Activated T-helper 1 cell treated with Interleukin-2 at 50 U/mL for 16 hours (primary cell): ENCODE measurements at regions not wholly inside any gene's neighbourhood (a gene's known extent, or its start where the extent isn't known, plus 50 kb on each side); places are given as distances from the start of the nearest gene placed in this dataset.

Experiments
- DNase-seq: peaks from one replicate; pipeline ENCODE4 v3.0.0-alpha.2; 2020; ENCODE audit warnings: low read depth

GRCh38 chr11:127640561-127641451 is 640.2 kb upstream of the KIRREL3 start:
- DNase-seq: no peak

- DNase-seq: no peak
Measured at GRCh38 chr11:127639916-127640315, 639.3 kb upstream of the KIRREL3 start.

- DNase-seq: no peak
Measured at GRCh38 chr11:127632976-127633680, 632.6 kb upstream of the KIRREL3 start.

GRCh38 chr11:127632546-127632945 is 632.0 kb upstream of the KIRREL3 start:
- no peak for DNase-seq

DNA sequence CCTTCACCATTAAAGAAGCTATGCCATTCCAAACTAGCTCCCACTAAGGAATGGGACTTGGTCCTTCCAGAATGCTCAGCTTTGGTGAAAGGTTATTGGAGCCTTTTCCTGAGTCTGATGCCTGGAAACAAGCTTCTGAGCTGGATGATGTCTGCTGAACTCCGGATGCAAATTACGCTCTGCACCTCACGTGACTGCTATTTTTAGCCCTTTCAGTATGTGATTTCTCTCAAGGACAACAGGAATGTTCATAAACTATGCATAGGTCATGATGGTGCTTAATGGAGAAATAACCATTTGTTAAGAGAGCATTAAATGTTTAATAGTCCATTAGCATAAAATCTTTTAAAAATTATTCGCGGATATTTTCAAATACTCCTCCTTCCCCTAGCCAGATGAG is 631.4 kb upstream of the KIRREL3 start:
- no peak for DNase-seq

- no peak for DNase-seq
Measured at GRCh38 chr11:127629200-127629599, 628.6 kb upstream of the KIRREL3 start.

GRCh38 chr11:127628458-127628785 is 627.9 kb upstream of the KIRREL3 start:
- DNase-seq: no peak

GRCh38 chr11:127627629-127628457 is 627.3 kb upstream of the KIRREL3 start:
- no peak for DNase-seq

DNA sequence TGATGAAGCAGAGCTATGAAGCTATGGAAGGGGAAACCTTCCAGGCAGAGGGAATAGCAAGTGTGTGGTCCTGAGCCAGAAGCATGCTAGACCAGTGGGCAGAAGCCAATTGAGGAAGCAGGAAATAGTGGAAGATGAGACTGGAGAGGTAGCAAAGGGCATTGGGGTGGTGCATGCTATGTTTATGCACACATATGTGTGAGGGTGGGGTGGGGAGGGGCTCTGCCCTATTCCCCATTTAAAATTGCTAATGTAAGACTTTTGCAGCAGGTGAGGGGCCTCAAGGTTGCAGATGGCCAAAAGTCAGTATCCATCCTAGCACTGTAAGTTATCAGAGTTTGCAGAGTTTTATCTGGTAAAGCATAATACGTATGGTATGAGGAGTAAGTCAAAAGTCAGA is 626.6 kb upstream of the KIRREL3 start:
- no peak for DNase-seq

- no peak for DNase-seq
Measured at GRCh38 chr11:127625402-127625801, 624.8 kb upstream of the KIRREL3 start.

GRCh38 chr11:127624306-127624856 is 623.8 kb upstream of the KIRREL3 start:
- DNase-seq: no peak

GRCh38 chr11:127622686-127623085 is 622.1 kb upstream of the KIRREL3 start:
- no peak for DNase-seq

GRCh38 chr11:127620671-127621070 is 620.1 kb upstream of the KIRREL3 start:
- DNase-seq: no peak

GRCh38 chr11:127619946-127620345 is 619.4 kb upstream of the KIRREL3 start:
- no peak for DNase-seq

DNA sequence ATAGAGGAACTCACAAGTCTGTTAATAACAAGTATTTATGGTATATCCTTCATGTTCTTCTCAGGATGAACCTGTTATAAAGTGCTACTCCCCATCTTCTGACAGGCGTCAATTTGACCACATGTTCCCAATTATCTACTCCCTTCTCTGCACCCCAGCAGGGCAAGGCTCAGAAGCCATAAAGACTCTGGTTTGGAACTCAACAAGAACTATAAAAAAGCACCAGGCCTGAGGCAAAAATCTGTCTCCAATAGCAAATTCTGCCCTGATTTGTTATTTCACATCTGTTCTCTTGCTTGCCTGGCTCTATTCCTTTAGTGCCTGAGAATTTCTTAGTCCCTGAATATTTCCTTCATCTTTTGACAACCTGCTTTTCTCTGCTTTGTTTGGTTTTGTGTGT is 618.2 kb upstream of the KIRREL3 start:
- DNase-seq: no peak

GRCh38 chr11:127616158-127616557 is 615.6 kb upstream of the KIRREL3 start:
- no peak for DNase-seq

DNA sequence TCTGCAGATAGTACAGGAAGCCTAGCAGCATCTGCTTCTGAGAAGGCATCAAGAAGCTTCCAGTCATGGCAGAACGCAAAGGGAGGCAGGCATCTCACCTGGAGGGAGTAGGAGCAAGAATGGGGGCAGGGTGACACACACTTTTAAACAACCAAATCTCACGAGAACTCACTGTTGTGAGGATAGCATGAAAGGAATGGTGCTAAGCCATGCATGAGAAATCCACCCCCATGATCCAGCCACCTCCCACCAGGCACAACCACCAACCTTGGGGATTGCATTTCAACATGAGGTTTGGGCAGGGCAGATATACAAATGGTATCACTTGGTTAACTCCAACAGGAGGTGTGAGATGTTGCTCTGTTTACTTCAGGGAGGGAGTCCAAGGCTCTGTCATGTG is 612.0 kb upstream of the KIRREL3 start:
- no peak for DNase-seq

- DNase-seq: no peak
Measured at GRCh38 chr11:127609025-127609773, 608.6 kb upstream of the KIRREL3 start.

DNA sequence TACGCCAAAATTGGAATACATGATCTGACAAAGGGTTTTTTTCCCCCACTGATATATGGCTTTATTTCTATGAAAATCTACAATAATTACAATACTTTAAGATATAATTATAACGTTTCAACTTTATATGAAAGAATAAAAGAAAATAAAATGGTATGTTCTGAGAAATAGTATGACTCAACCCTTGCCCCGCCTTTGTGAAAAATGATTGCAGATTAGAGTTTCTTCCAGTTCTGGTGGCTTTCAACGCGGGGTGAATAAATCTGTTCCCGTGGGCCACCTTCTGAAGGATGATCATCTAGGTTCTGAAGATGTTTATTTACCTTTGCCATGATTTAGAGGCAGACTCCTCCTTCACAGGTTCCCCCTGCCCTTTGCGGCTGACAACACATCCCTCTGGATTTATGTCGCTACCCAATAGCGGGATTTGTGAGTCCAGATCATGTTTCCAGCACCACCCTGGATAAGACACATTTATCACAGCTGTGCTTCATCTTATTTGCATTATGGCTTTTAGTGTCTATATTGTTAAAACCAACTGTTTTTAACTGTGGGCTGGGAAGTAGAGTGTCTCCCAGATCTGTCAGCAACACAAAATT is 607.0 kb upstream of the KIRREL3 start:
- no peak for DNase-seq

- DNase-seq: no peak
Measured at GRCh38 chr11:127601578-127601977, 601.0 kb upstream of the KIRREL3 start.

DNA sequence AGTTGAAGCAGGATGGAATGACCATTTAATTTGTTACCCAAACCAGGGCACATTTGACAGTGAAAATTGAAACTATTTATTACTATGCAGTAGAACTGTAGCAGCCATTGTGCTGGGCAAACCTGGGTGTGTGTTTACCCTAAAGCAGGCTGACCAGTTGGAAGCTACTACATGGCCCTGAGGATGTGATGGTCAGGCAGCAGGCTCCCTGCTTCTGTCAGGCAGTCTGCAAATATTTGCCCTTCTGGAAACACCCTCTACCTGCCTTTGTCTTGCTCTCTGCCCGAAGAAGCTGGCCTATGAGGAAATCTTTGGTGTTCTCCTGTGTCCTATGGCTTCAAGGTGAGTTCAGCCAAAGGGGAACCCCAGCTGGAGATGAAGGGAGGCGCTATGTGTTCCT is 600.1 kb upstream of the KIRREL3 start:
- DNase-seq: no peak
